ENCODE measurements at regions not wholly inside any gene's neighbourhood (a gene's known extent, or its start where the extent isn't known, plus 50 kb on each side); places are given as distances from the start of the nearest gene placed in this dataset.

DNA sequence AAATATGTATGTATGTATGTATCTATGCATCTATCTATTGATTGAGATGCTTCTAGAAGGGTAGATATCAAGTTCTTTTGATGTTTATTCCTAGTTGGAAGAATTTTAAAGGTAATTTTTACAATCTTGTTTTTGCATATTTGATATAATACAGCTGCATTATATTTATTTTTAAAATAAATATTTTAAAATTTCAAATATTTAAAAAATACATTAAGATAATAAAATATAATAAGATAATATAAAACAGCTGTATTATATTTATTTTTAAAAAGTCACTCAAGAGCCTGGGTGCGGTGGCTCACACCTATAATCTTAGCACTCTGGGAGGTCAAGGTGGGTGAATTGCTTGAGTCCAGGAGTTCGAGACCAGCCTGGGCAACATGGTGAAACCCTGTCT, 92.5 kb downstream of the LIPG start:
- no peak for TF ChIP-seq POLR2A (IDR thresholded peaks at IDR 0.05)
- TF ChIP-seq CTCF (IDR thresholded peaks at IDR 0.05 in 8 of 11, conservative IDR thresholded peaks at IDR 0.05 in 3 of 11): no peak

All from spleen (tissue), 7 donors.